ENCODE measurements at regions not wholly inside any gene's neighbourhood (a gene's known extent, or its start where the extent isn't known, plus 50 kb on each side); places are given as distances from the start of the nearest gene placed in this dataset.
A peak's percentile ranks its signal among the peaks of the same experiment; 100 is the strongest.
"Not testable (repeated sequence)": the region's sequence is repeated elsewhere in the genome, so short reads cannot be mapped to it uniquely, and the experiment has no call there.

DNA sequence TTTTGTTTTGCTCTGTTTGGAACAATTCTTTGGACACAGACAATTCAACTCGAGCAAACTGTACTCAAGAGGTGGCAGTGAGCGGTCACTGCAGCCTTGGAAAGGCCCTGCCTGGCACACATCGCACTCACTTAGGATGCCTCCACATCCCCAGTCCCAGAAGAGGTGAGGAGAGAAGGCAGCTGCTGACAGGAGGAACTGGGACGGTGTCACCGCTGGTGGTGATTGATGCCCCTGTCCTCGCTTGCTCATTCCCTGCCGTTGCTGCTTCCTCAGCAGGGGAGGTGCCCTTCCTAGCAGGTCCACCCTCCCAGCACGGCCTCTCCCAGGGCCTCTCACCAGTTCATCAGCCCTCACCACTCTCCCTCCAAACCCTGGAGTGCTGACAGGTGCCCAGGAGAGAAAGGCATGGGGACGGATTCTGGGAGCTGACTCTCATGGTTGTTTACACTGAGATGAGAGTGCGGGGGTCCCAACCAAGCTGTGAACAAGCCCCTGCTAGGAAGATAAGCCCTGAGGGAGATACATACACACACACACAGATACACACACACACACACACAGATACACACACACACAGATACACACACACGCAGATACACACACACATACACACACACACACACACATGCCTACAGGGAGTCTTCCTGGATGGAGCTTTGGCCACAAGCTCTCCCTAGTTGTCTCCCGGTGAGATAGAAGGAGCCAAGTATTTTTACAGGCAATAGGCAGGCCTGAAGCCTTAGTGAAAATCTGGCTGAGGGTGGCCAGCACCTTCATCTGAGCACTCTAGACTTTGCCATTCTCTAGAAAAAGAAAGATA is 101.1 kb downstream of the CDC7 start:
- intact Hi-C loops (cut with DNase I): loop anchor here (1.0 kb wide), 1 partner anchor 16 kb away; no protein-coding TSS in a partner anchor
- DNase-seq (ENCODE audit: low spot score): peak; percentile 81

DNA sequence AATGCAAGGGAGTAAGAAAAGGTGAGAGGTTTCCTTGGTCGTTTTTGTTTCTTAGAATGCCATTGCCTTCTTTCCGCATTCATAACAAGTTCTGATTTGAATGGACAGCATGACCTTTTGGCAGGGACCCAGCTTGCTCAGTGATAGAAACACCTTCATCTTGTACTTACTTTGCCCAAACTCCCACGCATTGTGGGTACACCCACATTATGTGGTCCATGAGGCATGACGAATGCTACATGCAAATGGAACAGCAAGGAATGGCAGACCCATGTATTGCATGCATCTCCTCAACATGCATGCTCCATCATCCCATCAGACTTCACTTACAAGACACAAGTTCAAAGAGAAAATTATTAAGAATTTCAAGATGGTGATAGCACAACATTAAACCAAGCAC is 102.8 kb downstream of the CDC7 start:
- intact Hi-C loops (cut with DNase I): no loop called here
- DNase-seq (ENCODE audit: low spot score): no peak

GRCh38 chr1:91604632-91605031 is 104.0 kb downstream of the CDC7 start:
- intact Hi-C loops (cut with DNase I): no loop called here

GRCh38 chr1:91605566-91605965 is 104.9 kb downstream of the CDC7 start:
- intact Hi-C loops (cut with DNase I): no loop called here

More at GRCh38 chr1:91604632-91605031, 104.0 kb downstream of the CDC7 start:
- DNase-seq (ENCODE audit: low spot score): no peak

DNA sequence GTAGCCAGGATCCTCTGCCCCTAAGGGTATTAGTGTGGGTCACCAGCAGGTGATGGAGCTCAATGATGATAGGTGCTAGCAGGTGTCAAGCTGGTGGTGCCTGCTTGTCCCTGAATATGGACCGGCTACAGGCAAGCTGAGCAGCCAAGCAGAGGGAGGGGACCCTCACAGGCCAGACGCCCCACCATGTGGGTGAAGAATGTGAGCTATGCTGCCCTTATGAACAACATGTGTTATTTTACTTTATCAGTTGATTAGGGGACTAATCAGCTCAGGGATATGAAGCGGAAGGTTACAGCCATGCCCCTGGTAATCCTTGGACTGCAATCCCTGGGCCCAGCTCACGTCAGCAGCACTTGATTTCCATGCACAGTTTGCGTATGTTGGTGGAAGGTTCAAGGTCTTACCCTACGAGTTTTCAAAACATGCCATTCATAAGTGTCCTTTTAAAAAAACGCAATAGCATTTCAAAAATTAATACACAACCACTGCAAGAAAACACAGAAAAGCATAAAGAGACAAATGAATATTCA is 106.0 kb downstream of the CDC7 start:
- no peak for DNase-seq (ENCODE audit: low spot score)
- intact Hi-C loops (cut with DNase I): no loop called here

More at GRCh38 chr1:91605566-91605965, 104.9 kb downstream of the CDC7 start:
- no peak for DNase-seq (ENCODE audit: low spot score)

GRCh38 chr1:91607686-91608085 is 107.0 kb downstream of the CDC7 start:
- DNase-seq (ENCODE audit: low spot score); intact Hi-C loops (cut with DNase I): not testable (repeated sequence)

GRCh38 chr1:91608876-91609275 is 108.2 kb downstream of the CDC7 start:
- no peak for DNase-seq (ENCODE audit: low spot score)
- intact Hi-C loops (cut with DNase I): no loop called here

GRCh38 chr1:91609551-91609950 is 108.9 kb downstream of the CDC7 start:
- intact Hi-C loops (cut with DNase I): no loop called here
- no peak for DNase-seq (ENCODE audit: low spot score)

DNA sequence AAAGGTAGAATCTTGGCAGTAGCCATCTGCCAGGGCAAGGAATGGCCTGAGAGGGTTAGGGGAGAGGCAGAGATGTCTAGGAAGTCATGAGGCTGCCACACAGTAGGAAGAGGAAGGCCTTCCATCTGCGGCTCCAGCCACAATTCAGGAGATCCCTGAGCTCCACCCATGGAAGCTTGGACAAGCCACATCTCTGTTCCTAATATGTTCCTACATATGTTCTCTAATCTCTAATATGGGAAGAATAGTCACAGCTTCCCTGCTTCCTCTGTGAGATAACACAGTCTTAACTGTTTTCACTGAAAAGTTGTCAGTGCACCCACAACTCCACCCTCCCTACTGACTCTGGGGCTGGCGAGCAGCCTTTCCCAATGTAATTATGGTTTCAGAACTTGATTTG is 109.5 kb downstream of the CDC7 start:
- no peak for DNase-seq (ENCODE audit: low spot score)
- intact Hi-C loops (cut with DNase I): no loop called here

GRCh38 chr1:91610789-91611188 is 110.1 kb downstream of the CDC7 start:
- intact Hi-C loops (cut with DNase I): no loop called here

GRCh38 chr1:91611483-91611917 is 110.8 kb downstream of the CDC7 start:
- intact Hi-C loops (cut with DNase I): no loop called here
- no peak for DNase-seq (ENCODE audit: low spot score)

More at GRCh38 chr1:91610789-91611188, 110.1 kb downstream of the CDC7 start:
- DNase-seq (ENCODE audit: low spot score): no peak

GRCh38 chr1:91613595-91613994 is 112.9 kb downstream of the CDC7 start:
- no peak for DNase-seq (ENCODE audit: low spot score)
- intact Hi-C loops (cut with DNase I): no loop called here

GRCh38 chr1:91616712-91617111 is 116.1 kb downstream of the CDC7 start:
- intact Hi-C loops (cut with DNase I): no loop called here
- DNase-seq (ENCODE audit: low spot score): no peak

- intact Hi-C loops (cut with DNase I): no loop called here
- DNase-seq (ENCODE audit: low spot score): no peak
These were observed 116.7 kb downstream of the CDC7 start for GRCh38 chr1:91617285-91617765.

GRCh38 chr1:91619881-91620280 is 119.2 kb downstream of the CDC7 start:
- intact Hi-C loops (cut with DNase I): no loop called here
- no peak for DNase-seq (ENCODE audit: low spot score)

DNA sequence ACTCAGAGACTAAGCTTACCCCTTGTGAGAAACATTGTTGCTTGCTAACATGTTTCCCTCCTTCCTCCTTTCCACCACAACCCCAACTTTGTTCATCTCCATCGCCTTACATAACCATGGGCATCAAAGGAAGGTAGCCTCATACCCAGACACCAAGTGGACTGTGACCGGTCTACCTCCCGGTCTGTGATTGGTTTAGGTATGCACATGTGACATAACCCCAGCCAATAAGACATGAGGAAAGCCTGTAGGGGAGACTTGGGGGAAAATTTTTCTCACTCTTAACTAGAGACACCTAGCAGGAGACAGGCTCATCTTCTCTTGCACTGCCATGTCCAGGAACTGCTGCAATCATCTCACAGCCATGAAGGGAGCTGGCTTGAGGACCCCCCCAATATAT is 120.7 kb downstream of the CDC7 start:
- DNase-seq (ENCODE audit: low spot score): no peak

GRCh38 chr1:91621907-91622306 is 121.3 kb downstream of the CDC7 start:
- intact Hi-C loops (cut with DNase I): no loop called here
- no peak for DNase-seq (ENCODE audit: low spot score)

More for the DNA sequence above, 120.7 kb downstream of the CDC7 start:
- intact Hi-C loops (cut with DNase I): no loop called here

DNA sequence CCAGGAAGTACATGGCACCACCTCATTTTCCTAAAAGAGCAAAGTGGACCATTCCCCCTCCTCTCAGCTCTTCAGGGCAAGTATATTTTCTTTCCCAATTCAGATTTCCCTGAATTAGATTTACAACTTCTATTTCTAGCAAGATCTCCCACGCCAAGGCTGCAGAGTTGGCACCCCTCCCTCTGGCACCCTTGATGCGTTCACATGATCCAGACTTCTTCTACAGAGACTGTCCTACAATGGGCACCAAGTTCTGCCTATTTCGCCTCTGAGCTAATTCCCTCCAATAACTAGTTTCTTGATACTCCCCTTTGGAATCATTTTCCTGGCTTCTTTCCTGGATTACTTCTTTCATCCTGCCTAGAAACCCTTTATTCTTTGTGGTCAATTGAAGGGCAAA is 122.0 kb downstream of the CDC7 start:
- DNase-seq (ENCODE audit: low spot score): no peak
- intact Hi-C loops (cut with DNase I): no loop called here

DNA sequence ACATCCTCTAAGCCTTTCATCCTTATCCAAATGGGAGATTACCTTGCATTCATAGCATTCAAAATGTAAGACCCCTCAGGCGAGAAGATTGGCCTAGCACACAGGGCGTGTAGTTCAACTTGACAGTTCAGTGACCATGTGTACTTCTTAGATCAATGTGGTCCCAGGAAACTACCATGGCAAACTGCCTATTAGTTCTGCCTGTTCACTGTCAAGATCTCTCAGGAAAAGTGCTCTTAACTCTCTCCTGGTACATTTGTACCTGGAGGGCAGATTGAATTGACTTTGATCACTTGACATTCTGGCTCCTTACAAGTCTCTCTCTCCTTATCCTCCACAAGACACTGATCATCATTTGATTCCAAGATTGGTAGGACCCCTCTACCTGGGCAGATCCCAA is 122.4 kb downstream of the CDC7 start:
- intact Hi-C loops (cut with DNase I): no loop called here

GRCh38 chr1:91624331-91624730 is 123.7 kb downstream of the CDC7 start:
- DNase-seq (ENCODE audit: low spot score): no peak
- intact Hi-C loops (cut with DNase I): no loop called here

More for the DNA sequence above, 122.4 kb downstream of the CDC7 start:
- DNase-seq (ENCODE audit: low spot score): no peak

Data from cardiac septum (tissue), 1 donor.